ENCODE measurements at regions not wholly inside any gene's neighbourhood (a gene's known extent, or its start where the extent isn't known, plus 50 kb on each side); places are given as distances from the start of the nearest gene placed in this dataset.

- peak in 1 of 2 experiments; percentile 6 for DNase-seq
- TF ChIP-seq POLR2A (IDR thresholded peaks at IDR 0.05; ENCODE audit: low read length) (no peak), GATA1 (IDR thresholded peaks at IDR 0.05; ENCODE audit: low read depth, low read length) (no peak)
Observed at GRCh38 chr5:96509721-96510350, 76.8 kb upstream of the PCSK1 start.

GRCh38 chr5:96516631-96517071, 83.6 kb upstream of the PCSK1 start:
- DNase-seq: no peak
- no peak for TF ChIP-seq POLR2A (IDR thresholded peaks at IDR 0.05; ENCODE audit: low read length)
- no peak for TF ChIP-seq GATA1 (IDR thresholded peaks at IDR 0.05; ENCODE audit: low read depth, low read length)

- no peak for DNase-seq
- TF ChIP-seq GATA1 (IDR thresholded peaks at IDR 0.05; ENCODE audit: low read depth, low read length) (no peak), POLR2A (IDR thresholded peaks at IDR 0.05; ENCODE audit: low read length) (no peak)
Observed at GRCh38 chr5:96517295-96517694, 84.2 kb upstream of the PCSK1 start.

DNA sequence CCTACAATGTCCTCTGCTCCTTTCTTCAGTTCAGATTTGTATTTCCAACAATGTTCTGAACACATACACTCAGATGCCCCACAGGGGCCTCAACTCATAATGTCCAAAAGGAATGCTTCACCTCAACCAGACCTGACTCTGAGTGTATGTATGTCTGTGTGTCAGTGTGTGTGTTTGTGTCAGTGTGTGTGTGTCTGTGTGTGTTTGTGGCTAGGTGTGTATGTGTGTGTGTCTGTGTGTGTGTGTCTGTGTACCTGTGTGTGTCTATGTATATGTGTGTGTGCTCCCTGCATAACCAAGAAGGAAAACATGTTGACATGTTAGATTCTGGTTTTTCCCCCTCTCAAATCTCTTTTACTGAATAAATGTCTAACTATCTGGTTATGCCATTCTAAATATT, 87.3 kb upstream of the PCSK1 start:
- no peak for DNase-seq
- no peak for TF ChIP-seq GATA1 (IDR thresholded peaks at IDR 0.05; ENCODE audit: low read depth, low read length)
- TF ChIP-seq POLR2A (IDR thresholded peaks at IDR 0.05; ENCODE audit: low read length): no peak

DNA sequence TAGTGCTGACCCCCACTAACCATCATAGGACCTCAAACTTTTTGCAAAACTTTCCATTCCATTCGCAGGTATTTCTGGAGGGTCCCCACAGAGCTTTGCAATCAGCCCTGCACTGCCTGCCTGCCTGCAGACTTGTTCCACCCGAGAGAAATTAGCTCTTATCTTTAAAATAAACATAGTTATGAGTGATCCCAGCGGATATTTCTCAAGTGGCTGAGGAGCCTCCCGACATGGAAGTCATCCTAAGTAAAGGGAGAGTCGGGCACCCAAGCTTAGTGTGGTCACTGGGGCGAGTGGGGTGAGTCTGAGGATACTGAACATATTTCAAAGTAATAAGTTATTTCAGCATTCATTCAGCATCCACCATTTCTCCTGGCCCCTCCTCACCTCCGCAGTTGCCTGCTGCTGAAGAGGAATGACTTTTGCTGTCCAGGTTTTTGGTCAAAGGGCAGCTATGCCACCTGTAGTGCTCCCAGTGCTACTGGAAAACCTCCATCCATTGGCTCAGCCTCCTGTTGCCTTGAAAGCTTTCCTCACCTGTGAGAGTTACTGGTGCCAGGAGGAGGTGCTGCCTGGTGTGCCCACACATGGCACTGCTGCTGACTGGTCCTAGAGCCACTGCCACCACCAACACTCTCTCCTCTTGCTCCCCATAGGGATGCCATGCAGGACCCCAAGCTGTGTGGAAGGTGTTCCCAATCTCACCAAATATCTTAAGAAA, 89.7 kb upstream of the PCSK1 start:
- TF ChIP-seq POLR2A (IDR thresholded peaks at IDR 0.05; ENCODE audit: low read length) (no peak), GATA1 (IDR thresholded peaks at IDR 0.05; ENCODE audit: low read depth, low read length) (no peak)
- no peak for DNase-seq

GRCh38 chr5:96527768-96528661, 95.0 kb upstream of the PCSK1 start:
- DNase-seq: no peak
- no peak for TF ChIP-seq GATA1 (IDR thresholded peaks at IDR 0.05; ENCODE audit: low read depth, low read length)
- TF ChIP-seq POLR2A (IDR thresholded peaks at IDR 0.05; ENCODE audit: low read length): no peak

DNA sequence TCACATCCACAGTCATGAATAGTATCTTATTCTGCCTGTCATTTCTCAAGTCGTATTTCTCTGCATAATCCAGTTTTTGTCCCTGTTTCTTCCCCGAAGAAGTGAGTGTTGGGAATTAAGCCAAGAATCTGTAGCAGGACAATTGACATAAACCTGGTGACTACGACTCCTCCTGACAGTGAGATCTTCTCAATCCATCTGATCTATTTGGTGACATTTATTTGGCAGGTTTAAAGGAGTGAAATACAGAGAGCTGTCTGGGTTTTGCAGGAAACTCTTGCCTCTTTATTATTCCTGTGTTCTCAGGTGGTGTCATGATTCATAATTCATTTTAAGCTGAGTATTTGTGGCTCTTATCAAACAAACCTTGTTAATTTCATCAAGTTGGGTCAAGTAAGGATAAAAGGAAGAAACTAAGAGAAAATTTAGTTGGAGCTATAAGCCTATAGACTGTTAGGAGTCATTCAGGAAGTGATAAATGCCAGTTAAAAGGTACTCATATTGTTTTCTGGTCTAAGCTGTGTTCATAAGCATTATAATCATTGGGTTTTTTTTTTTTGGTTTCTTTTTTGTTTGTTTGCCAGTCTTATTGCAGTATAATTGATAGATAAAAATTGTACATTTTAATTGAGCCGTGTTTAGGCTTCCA, 95.9 kb upstream of the PCSK1 start:
- DNase-seq: no peak
- no peak for TF ChIP-seq GATA1 (IDR thresholded peaks at IDR 0.05; ENCODE audit: low read depth, low read length)
- no peak for TF ChIP-seq POLR2A (IDR thresholded peaks at IDR 0.05; ENCODE audit: low read length)

GRCh38 chr5:96529559-96529958, 96.5 kb upstream of the PCSK1 start:
- DNase-seq: no peak
- no peak for TF ChIP-seq GATA1 (IDR thresholded peaks at IDR 0.05; ENCODE audit: low read depth, low read length)
- no peak for TF ChIP-seq POLR2A (IDR thresholded peaks at IDR 0.05; ENCODE audit: low read length)

GRCh38 chr5:96530901-96531300, 97.9 kb upstream of the PCSK1 start:
- TF ChIP-seq GATA1 (IDR thresholded peaks at IDR 0.05; ENCODE audit: low read depth, low read length) (no peak), POLR2A (IDR thresholded peaks at IDR 0.05; ENCODE audit: low read length) (no peak)
- DNase-seq: no peak

GRCh38 chr5:96533371-96533770, 100.3 kb upstream of the PCSK1 start:
- no peak for TF ChIP-seq GATA1 (IDR thresholded peaks at IDR 0.05; ENCODE audit: low read depth, low read length)
- TF ChIP-seq POLR2A (IDR thresholded peaks at IDR 0.05; ENCODE audit: low read length): no peak
- no peak for DNase-seq

DNA sequence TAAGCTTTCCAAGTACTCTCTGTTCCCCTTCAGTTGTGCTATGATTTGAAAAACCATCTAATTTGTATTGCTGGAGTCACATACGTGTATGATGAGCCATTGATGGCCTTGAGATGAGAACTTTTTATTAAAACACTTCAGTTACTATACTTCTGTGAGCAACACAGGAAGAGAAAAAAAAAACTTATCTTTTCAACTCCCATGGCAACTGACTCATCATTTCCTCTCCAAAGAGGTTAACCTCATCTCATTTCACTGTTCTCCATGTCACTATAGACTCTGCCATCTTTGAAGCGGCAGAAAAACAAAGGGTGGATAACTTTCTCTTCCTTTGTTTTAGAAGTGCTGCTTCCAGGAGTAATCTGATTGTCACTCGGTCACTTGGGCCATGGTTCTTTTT, 104.3 kb upstream of the PCSK1 start:
- no peak for DNase-seq
- TF ChIP-seq GATA1 (IDR thresholded peaks at IDR 0.05; ENCODE audit: low read depth, low read length): no peak
- no peak for TF ChIP-seq POLR2A (IDR thresholded peaks at IDR 0.05; ENCODE audit: low read length)

GRCh38 chr5:96538808-96539250, 105.8 kb upstream of the PCSK1 start:
- TF ChIP-seq GATA1 (IDR thresholded peaks at IDR 0.05; ENCODE audit: low read depth, low read length) (no peak), POLR2A (IDR thresholded peaks at IDR 0.05; ENCODE audit: low read length) (no peak)
- DNase-seq: no peak

- no peak for DNase-seq
- TF ChIP-seq GATA1 (IDR thresholded peaks at IDR 0.05; ENCODE audit: low read depth, low read length) (no peak), POLR2A (IDR thresholded peaks at IDR 0.05; ENCODE audit: low read length) (no peak)
Observed at GRCh38 chr5:96546120-96546519, 113.1 kb upstream of the PCSK1 start.

DNA sequence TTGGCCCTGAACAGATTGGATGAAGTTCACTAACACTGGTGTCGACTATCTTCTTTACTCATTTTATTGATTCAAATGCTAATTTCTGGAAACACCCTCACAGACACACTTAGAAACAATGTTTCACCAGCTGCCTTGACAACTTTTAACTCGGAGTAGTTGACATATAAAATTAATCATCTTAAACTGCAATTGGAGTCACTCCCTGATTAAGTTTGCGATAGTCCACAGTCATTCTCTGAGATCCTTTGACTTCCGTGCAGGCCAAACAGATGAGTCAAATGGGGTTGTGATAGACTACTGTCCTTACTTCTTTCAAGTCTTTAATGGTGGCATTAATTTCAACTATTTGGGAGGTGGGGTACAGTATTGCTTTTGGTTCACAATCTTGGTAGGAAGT, 114.4 kb upstream of the PCSK1 start:
- DNase-seq: no peak
- TF ChIP-seq GATA1 (IDR thresholded peaks at IDR 0.05; ENCODE audit: low read depth, low read length) (no peak), POLR2A (IDR thresholded peaks at IDR 0.05; ENCODE audit: low read length) (no peak)

All from erythroblast (primary cell).